Hepatocyte (in vitro differentiated cells): ENCODE measurements at regions not wholly inside any gene's neighbourhood (a gene's known extent, or its start where the extent isn't known, plus 50 kb on each side); places are given as distances from the start of the nearest gene placed in this dataset.

Experiments
- CTCF ChIP-seq: fragments of 200-600 bp; sonication (generic); IDR thresholded peaks from 2 replicates; pipeline ENCODE4 v1.5.1; 2016; ENCODE audit warnings: antibody characterized with exemption, mild to moderate bottlenecking; ENCODE audit not compliant: poor library complexity
- EZH2 ChIP-seq: fragments of 200-600 bp; sonication (generic); IDR thresholded peaks from 2 replicates; pipeline ENCODE4 v1.6.1; 2016; ENCODE audit warnings: antibody characterized with exemption, mild to moderate bottlenecking, borderline replicate concordance

- TF ChIP-seq EZH2 (no peak), CTCF (no peak)
Observed at GRCh38 chr4:123024710-123025109, 102.3 kb upstream of the NUDT6 start.
